ENCODE measurements at regions not wholly inside any gene's neighbourhood (a gene's known extent, or its start where the extent isn't known, plus 50 kb on each side); places are given as distances from the start of the nearest gene placed in this dataset.

DNA sequence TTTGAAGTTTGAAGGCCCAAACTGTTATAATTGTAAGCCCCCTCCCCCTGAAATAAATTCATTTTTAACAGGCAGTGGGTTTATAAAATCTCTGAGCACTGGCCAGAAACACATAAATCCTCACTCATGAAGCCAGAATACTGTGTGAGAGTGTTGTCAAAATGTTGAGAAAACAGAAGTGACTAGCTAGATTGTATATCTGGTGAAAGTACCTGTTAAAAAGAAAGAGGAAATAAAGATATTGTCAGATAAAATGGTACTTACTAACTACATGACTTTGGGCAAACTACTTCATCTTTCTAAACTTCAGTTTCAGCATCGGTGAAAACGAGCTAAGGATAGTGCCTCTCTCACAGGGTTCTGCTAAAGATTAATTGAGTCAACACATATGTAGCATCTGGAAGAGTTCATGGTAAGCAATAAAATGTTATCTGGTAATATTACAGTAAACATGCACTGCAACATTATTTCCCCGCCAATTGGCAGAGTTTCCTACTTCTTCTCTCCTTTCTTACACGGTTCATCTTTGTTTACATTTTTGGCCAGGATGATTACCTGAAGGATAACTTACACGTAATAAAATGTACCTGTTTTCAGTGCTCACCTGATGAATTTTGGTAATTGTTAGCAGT, 202.5 kb upstream of the CHRM2 start:
- TF ChIP-seq, protein P1, sequence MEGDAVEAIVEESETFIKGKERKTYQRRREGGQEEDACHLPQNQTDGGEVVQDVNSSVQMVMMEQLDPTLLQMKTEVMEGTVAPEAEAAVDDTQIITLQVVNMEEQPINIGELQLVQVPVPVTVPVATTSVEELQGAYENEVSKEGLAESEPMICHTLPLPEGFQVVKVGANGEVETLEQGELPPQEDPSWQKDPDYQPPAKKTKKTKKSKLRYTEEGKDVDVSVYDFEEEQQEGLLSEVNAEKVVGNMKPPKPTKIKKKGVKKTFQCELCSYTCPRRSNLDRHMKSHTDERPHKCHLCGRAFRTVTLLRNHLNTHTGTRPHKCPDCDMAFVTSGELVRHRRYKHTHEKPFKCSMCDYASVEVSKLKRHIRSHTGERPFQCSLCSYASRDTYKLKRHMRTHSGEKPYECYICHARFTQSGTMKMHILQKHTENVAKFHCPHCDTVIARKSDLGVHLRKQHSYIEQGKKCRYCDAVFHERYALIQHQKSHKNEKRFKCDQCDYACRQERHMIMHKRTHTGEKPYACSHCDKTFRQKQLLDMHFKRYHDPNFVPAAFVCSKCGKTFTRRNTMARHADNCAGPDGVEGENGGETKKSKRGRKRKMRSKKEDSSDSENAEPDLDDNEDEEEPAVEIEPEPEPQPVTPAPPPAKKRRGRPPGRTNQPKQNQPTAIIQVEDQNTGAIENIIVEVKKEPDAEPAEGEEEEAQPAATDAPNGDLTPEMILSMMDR (IDR thresholded peaks at IDR 0.05): no peak
- no peak for TF ChIP-seq POLR2A (IDR thresholded peaks at IDR 0.05)

Measured in sigmoid colon (tissue), 3 donors.